Parathyroid adenoma (tissue), 2 donors: ENCODE measurements at regions not wholly inside any gene's neighbourhood (a gene's known extent, or its start where the extent isn't known, plus 50 kb on each side); places are given as distances from the start of the nearest gene placed in this dataset.

ENCODE experiments used
- H2AFZ ChIP-seq: fragments of 300-600 bp; sonication (generic); one replicate; pipeline ENCODE4 v1.7.0; 2017; ENCODE audit warnings: antibody characterized with exemption, mild to moderate bottlenecking
- H3K27ac ChIP-seq: fragments of 300-600 bp; sonication (generic); one replicate; pipeline ENCODE4 v1.7.0; 2017
- H3K27me3 ChIP-seq: fragments of 300-600 bp; sonication (generic); one replicate; pipeline ENCODE4 v1.7.0; 2017; ENCODE audit warnings: low read length; ENCODE audit not compliant: control insufficient read depth, insufficient read depth
- H3K36me3 ChIP-seq: fragments of 300-600 bp; sonication (generic); one replicate; pipeline ENCODE4 v1.7.0; 2017; ENCODE audit warnings: low read length; ENCODE audit not compliant: control insufficient read depth, insufficient read depth
- H3K4me1 ChIP-seq: fragments of 300-600 bp; sonication (generic); one replicate; pipeline ENCODE4 v1.7.0; 2017; ENCODE audit warnings: control low read depth
- H3K4me2 ChIP-seq: fragments of 300-600 bp; sonication (generic); one replicate; pipeline ENCODE4 v1.7.0; 2017; ENCODE audit warnings: low read length
- H3K4me3 ChIP-seq: fragments of 300-600 bp; sonication (generic); one replicate; pipeline ENCODE4 v1.7.0; 2017; ENCODE audit warnings: low read depth, low read length
- H3K79me2 ChIP-seq: fragments of 300-600 bp; sonication (generic); one replicate; pipeline ENCODE4 v1.7.0; 2017; ENCODE audit warnings: control low read depth
- H3K9ac ChIP-seq: fragments of 300-600 bp; sonication (generic); one replicate; pipeline ENCODE4 v1.7.0; 2017; ENCODE audit warnings: mild to moderate bottlenecking
- H3K9me3 ChIP-seq: fragments of 300-600 bp; sonication (generic); one replicate; pipeline ENCODE4 v1.7.0; 2017; ENCODE audit warnings: low read length; ENCODE audit not compliant: control insufficient read depth
- TF ChIP-seq, protein P1 (sequence below): fragments of 300-600 bp; sonication (generic); IDR thresholded peaks from one replicate; pipeline ENCODE4 v1.7.0; 2017; ENCODE audit warnings: antibody characterized with exemption, mild to moderate bottlenecking
- donor health status: primary hyperparathyroidism.

DNA sequence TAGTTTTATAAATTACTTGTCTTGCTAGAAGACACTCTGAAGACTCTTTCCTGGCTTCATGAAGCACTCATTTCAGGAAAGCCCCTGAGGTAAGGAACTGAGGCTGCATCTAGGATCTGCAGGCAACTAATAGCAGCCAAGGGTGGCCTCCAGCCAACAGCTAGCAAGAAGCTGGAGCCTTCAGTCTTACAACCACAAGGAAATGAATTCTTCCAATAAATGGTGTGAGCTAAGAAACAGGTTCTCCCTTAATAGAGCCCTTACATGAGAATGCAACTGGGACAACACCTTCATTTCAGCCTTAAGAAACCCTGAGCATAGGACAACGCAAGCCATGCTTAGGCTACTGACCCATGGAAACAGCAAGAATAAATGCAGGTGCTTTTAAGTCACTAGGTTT is 254.6 kb upstream of the RBBP8 start:
- TF ChIP-seq, protein P1, sequence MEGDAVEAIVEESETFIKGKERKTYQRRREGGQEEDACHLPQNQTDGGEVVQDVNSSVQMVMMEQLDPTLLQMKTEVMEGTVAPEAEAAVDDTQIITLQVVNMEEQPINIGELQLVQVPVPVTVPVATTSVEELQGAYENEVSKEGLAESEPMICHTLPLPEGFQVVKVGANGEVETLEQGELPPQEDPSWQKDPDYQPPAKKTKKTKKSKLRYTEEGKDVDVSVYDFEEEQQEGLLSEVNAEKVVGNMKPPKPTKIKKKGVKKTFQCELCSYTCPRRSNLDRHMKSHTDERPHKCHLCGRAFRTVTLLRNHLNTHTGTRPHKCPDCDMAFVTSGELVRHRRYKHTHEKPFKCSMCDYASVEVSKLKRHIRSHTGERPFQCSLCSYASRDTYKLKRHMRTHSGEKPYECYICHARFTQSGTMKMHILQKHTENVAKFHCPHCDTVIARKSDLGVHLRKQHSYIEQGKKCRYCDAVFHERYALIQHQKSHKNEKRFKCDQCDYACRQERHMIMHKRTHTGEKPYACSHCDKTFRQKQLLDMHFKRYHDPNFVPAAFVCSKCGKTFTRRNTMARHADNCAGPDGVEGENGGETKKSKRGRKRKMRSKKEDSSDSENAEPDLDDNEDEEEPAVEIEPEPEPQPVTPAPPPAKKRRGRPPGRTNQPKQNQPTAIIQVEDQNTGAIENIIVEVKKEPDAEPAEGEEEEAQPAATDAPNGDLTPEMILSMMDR, result no peak
- Histone ChIP-seq H3K4me1 (no peaks in the 10 kb centered on the region), H2AFZ (no peak overlapping the region), H3K27me3 (no peaks in the 10 kb centered on the region), H3K4me3 (no peak overlapping the region), H3K4me2 (no peak overlapping the region), H3K36me3 (no peaks in the 10 kb centered on the region), H3K27ac (no peak overlapping the region), H3K9me3 (no peaks in the 10 kb centered on the region), H3K9ac (no peak overlapping the region), H3K79me2 (no peaks in the 10 kb centered on the region)

DNA sequence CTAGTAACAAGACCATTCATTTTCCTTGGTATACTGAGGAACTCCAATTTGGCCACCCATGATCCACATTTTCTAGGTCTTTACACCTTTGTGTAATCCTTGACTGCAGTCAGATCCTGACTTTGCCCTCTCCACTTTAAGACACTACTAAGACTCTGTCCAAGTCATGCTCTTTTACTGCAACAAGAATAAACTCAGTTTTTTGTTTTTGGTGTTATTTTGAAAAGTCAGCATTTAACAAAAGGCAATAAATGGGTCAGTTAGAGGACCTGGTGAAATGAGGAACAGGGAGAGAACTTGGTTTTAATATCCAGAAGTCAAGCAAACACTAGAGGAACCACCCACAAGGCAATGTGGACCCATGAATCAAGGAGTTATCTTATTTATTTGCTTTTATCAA is 252.2 kb upstream of the RBBP8 start:
- Histone ChIP-seq H3K27ac (no peak overlapping the region), H3K9ac (no peak overlapping the region), H3K9me3 (no peaks in the 10 kb centered on the region), H3K4me3 (no peak overlapping the region), H3K79me2 (no peaks in the 10 kb centered on the region), H3K36me3 (no peaks in the 10 kb centered on the region), H3K27me3 (no peaks in the 10 kb centered on the region), H3K4me2 (no peak overlapping the region), H2AFZ (no peak overlapping the region), H3K4me1 (no peaks in the 10 kb centered on the region)
- TF ChIP-seq, protein P1, result no peak

DNA sequence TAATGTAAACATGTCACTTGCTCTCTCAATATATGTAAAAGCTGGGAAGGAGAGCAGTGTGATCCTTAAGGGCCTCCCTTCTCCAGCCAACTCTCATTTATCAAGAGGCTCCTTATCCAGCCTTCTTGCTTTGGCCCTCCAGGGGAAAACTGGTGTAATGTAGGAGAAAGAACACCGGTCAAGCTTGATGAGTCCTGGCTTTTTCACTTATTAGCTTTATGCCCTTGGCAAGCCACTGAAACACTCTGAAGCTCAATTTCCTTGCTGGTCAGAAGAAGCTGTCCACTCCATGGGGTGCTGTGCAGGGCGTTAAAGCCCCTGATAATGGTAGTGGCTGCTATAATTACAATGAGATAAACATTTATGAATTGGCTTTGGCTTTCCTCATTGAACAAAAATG is 251.2 kb upstream of the RBBP8 start:
- no peak overlapping the region for H3K4me2 ChIP-seq
- H3K27me3 ChIP-seq, result no peaks in the 10 kb centered on the region
- H3K9me3 ChIP-seq, result no peaks in the 10 kb centered on the region
- TF ChIP-seq, protein P1, result no peak
- H3K4me3 ChIP-seq, result no peak overlapping the region
- H3K27ac ChIP-seq, result no peak overlapping the region
- no peaks in the 10 kb centered on the region for H3K79me2 ChIP-seq
- no peaks in the 10 kb centered on the region for H3K4me1 ChIP-seq
- no peak overlapping the region for H2AFZ ChIP-seq
- H3K9ac ChIP-seq, result no peak overlapping the region
- H3K36me3 ChIP-seq, result no peaks in the 10 kb centered on the region

DNA sequence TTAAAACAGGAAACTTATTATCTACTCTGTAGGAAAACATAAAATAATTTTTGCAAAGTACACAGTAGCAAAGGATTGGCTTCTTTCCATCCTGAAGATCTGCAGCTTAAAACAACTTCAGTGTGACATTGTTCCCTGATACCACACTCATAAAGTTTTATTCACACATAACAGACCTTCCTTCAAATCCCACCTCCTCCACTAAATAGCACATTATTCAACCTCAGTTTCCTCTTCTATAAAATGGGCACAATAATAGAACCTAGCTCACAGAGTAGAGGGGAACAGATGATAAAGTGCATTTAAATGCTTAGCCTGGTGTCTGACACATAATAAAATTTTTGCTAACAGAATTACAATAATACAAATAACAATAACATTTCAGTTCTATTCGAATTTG is 250.4 kb upstream of the RBBP8 start:
- Histone ChIP-seq H3K9ac (no peak overlapping the region), H3K27ac (no peak overlapping the region)

DNA sequence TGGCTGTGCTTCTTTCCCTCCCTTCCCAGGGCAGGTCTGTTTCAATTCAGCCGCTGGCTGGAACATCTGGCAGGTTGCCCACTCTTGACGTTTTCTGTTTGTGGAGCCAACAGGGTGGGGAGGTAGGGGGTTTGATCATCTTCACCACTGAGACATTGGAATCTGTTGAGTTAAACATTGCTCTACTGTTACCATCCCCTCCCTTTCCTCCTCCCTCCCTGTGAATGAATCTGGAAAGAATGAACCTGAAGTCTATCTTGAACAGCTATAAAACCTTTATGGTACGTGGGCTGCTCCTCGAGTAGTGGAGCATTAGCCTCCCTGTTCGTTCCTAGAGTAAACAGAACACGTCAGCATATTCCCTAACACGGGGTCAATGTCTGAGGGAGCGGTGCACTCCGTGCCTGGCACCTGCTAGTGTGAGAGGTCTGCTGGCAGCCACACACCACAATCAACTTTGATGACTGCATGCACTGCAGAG is 249.9 kb upstream of the RBBP8 start:
- no peaks in the 10 kb centered on the region for H3K4me1 ChIP-seq
- H2AFZ ChIP-seq, result no peak overlapping the region
- H3K4me3 ChIP-seq, result no peak overlapping the region
- H3K27ac ChIP-seq, result no peak overlapping the region
- no peaks in the 10 kb centered on the region for H3K9me3 ChIP-seq
- no peak overlapping the region for H3K4me2 ChIP-seq
- TF ChIP-seq, protein P1, result no peak
- H3K9ac ChIP-seq, result no peak overlapping the region
- no peaks in the 10 kb centered on the region for H3K27me3 ChIP-seq
- H3K79me2 ChIP-seq, result no peaks in the 10 kb centered on the region
- no peaks in the 10 kb centered on the region for H3K36me3 ChIP-seq

More for the DNA sequence above, 250.4 kb upstream of the RBBP8 start:
- H3K36me3 ChIP-seq, result no peaks in the 10 kb centered on the region
- TF ChIP-seq, protein P1, result no peak
- H3K9me3 ChIP-seq, result no peaks in the 10 kb centered on the region
- H3K79me2 ChIP-seq, result no peaks in the 10 kb centered on the region
- no peak overlapping the region for H3K4me3 ChIP-seq
- no peak overlapping the region for H3K4me2 ChIP-seq
- no peaks in the 10 kb centered on the region for H3K27me3 ChIP-seq
- H3K4me1 ChIP-seq, result no peaks in the 10 kb centered on the region
- no peak overlapping the region for H2AFZ ChIP-seq
